ENCODE measurements at regions not wholly inside any gene's neighbourhood (a gene's known extent, or its start where the extent isn't known, plus 50 kb on each side); places are given as distances from the start of the nearest gene placed in this dataset.

GRCh38 chr22:47994601-47995263, 1232.3 kb downstream of the TBC1D22A start:
- ChIA-PET POLR2A (no interaction called here), CTCF (ENCODE audit: low intra/inter-chr PET ratio, low total read pairs) (no interaction called here)
- intact Hi-C loops (cut with micrococcal nuclease; ENCODE audit: unreplicated experiment) (no loop called here), in situ Hi-C loops (cut with HindIII; ENCODE audit: extremely low pct_ligation_motif_present, low pct_unique_long_range_greater_than_20kb) (no loop called here)
- FAIRE-seq: no peak
- Histone ChIP-seq H3K4me2 (ENCODE audit: low read depth, low read length) (no peak overlapping the region), H3K27me3 (ENCODE audit: control insufficient read depth in 1 of 2, insufficient read depth in 2 of 2, low read length in 2 of 2) (peaks cover 2 to 24% of the 10 kb centered on the region in 2 experiments; a peak in 3 of 5 replicates), H3K9ac (ENCODE audit: insufficient read depth, low read depth, low read length) (no peak overlapping the region), H3K27ac (ENCODE audit: extremely low read length, insufficient read depth, low read length) (no peak overlapping the region), H3K36me3 (replicated peaks in 1 of 2; ENCODE audit: control insufficient read depth in 1 of 2, insufficient read depth in 2 of 2, low read length in 2 of 2) (no peaks in the 10 kb centered on the region), H4K20me1 (ENCODE audit: insufficient read depth, low read length) (no peaks in the 10 kb centered on the region), H3K79me2 (ENCODE audit: insufficient read depth, low read length) (no peaks in the 10 kb centered on the region), H3K4me1 (ENCODE audit: insufficient read depth, low read length) (no peaks in the 10 kb centered on the region), H3K9me3 (ENCODE audit: low read length) (no peaks in the 10 kb centered on the region), H3K4me3 (replicated peaks in 1 of 3; ENCODE audit: insufficient read depth in 1 of 3, low read depth in 2 of 3, low read length in 3 of 3) (no peak overlapping the region), H2AFZ (ENCODE audit: low read length) (no peak overlapping the region)
- no TSS peak for BruUV-seq (replicated peaks)
- no peak for DNase-seq (ENCODE audit: low spot score)
- ATAC-seq: no peak
- TF ChIP-seq THRA (CRISPR knock-in tag; IDR thresholded peaks at IDR 0.05; ENCODE audit: borderline replicate concordance) (no peak), ZNF326 (CRISPR knock-in tag; IDR thresholded peaks at IDR 0.05; ENCODE audit: borderline replicate concordance) (no peak), PBX2 (CRISPR knock-in tag; IDR thresholded peaks at IDR 0.05) (no peak)
- WGBS (ENCODE audit: low lambda C conversion rate): 17% methylated on average over 6 of the region's 11 CpGs

- in situ Hi-C loops (cut with HindIII; ENCODE audit: extremely low pct_ligation_motif_present, low pct_unique_long_range_greater_than_20kb) (no loop called here), intact Hi-C loops (cut with micrococcal nuclease; ENCODE audit: unreplicated experiment) (no loop called here)
- no peak overlapping the region for H3K27ac ChIP-seq (ENCODE audit: extremely low read length, insufficient read depth, low read length)
- TF ChIP-seq MLX (CRISPR knock-in tag; IDR thresholded peaks at IDR 0.05) (no peak), KAT8 (CRISPR knock-in tag; IDR thresholded peaks at IDR 0.05) (no peak), CBFB (CRISPR knock-in tag; IDR thresholded peaks at IDR 0.05) (no peak), U2AF1 (optimal IDR thresholded peaks at IDR 0.05; ENCODE audit: low read depth, low read length) (no peak)
- no peak for FAIRE-seq
- WGBS (ENCODE audit: low lambda C conversion rate): 14% methylated on average over 2 of the region's 3 CpGs
- DNase-seq (ENCODE audit: low spot score): no peak
- H2AFZ ChIP-seq (ENCODE audit: low read length): no peak overlapping the region
- no peak overlapping the region for H3K4me2 ChIP-seq (ENCODE audit: low read depth, low read length)
- no peaks in the 10 kb centered on the region for H3K4me1 ChIP-seq (ENCODE audit: insufficient read depth, low read length)
- no peaks in the 10 kb centered on the region for H4K20me1 ChIP-seq (ENCODE audit: insufficient read depth, low read length)
- BruUV-seq (replicated peaks): no TSS peak
- no peak for ATAC-seq
- ChIA-PET CTCF (ENCODE audit: low intra/inter-chr PET ratio, low total read pairs) (no interaction called here), POLR2A (no interaction called here)
- H3K79me2 ChIP-seq (ENCODE audit: insufficient read depth, low read length): no peaks in the 10 kb centered on the region
- H3K9ac ChIP-seq (ENCODE audit: insufficient read depth, low read depth, low read length): no peak overlapping the region
- no peaks in the 10 kb centered on the region for H3K9me3 ChIP-seq (ENCODE audit: low read length)
- H3K4me3 ChIP-seq (replicated peaks in 1 of 3; ENCODE audit: insufficient read depth in 1 of 3, low read depth in 2 of 3, low read length in 3 of 3): no peak overlapping the region
- H3K27me3 ChIP-seq (ENCODE audit: control insufficient read depth in 1 of 2, insufficient read depth in 2 of 2, low read length in 2 of 2): peaks cover 2 to 24% of the 10 kb centered on the region in 2 experiments; a peak in 3 of 5 replicates
- H3K36me3 ChIP-seq (replicated peaks in 1 of 2; ENCODE audit: control insufficient read depth in 1 of 2, insufficient read depth in 2 of 2, low read length in 2 of 2): no peaks in the 10 kb centered on the region
Observed at GRCh38 chr22:47994045-47994444, 1231.6 kb downstream of the TBC1D22A start.

Data from HepG2 (cell line).